ENCODE measurements at regions not wholly inside any gene's neighbourhood (a gene's known extent, or its start where the extent isn't known, plus 50 kb on each side); places are given as distances from the start of the nearest gene placed in this dataset.

DNA sequence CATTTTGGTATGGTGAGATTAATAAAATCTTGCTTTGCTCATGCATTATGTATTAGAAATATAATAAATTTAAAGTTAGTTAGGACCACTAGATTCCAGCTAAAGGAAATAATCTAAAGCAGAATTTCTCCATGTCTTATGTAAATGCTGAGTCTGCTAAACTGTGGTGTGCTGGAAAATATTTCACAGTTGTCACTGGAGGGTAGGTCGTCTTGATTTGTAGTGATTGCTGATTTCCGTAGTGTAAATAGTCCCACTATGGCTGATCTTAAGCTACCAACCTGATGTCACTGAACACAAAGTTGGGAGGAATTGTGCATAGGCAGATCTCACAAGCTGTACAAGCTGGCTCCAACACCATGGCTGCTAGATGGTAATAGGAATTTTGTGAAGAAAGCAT, 133.4 kb upstream of the NR3C2 start:
- Mint-ChIP-seq H3K27ac (ENCODE audit: unreplicated experiment) (no peak overlapping the region), H3K4me3 (ENCODE audit: unreplicated experiment) (no peak overlapping the region), H3K27me3 (ENCODE audit: unreplicated experiment) (no peaks in the 10 kb centered on the region), H3K9me3 (ENCODE audit: unreplicated experiment) (peaks cover 10% of the 10 kb centered on the region), H3K36me3 (ENCODE audit: unreplicated experiment) (no peaks in the 10 kb centered on the region), H3K4me1 (ENCODE audit: unreplicated experiment) (no peaks in the 10 kb centered on the region)
- no peak for DNase-seq (ENCODE audit: extremely low spot score, unreplicated experiment)
- TF ChIP-seq, protein P1, sequence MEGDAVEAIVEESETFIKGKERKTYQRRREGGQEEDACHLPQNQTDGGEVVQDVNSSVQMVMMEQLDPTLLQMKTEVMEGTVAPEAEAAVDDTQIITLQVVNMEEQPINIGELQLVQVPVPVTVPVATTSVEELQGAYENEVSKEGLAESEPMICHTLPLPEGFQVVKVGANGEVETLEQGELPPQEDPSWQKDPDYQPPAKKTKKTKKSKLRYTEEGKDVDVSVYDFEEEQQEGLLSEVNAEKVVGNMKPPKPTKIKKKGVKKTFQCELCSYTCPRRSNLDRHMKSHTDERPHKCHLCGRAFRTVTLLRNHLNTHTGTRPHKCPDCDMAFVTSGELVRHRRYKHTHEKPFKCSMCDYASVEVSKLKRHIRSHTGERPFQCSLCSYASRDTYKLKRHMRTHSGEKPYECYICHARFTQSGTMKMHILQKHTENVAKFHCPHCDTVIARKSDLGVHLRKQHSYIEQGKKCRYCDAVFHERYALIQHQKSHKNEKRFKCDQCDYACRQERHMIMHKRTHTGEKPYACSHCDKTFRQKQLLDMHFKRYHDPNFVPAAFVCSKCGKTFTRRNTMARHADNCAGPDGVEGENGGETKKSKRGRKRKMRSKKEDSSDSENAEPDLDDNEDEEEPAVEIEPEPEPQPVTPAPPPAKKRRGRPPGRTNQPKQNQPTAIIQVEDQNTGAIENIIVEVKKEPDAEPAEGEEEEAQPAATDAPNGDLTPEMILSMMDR (IDR thresholded peaks at IDR 0.05) = no peak

DNA sequence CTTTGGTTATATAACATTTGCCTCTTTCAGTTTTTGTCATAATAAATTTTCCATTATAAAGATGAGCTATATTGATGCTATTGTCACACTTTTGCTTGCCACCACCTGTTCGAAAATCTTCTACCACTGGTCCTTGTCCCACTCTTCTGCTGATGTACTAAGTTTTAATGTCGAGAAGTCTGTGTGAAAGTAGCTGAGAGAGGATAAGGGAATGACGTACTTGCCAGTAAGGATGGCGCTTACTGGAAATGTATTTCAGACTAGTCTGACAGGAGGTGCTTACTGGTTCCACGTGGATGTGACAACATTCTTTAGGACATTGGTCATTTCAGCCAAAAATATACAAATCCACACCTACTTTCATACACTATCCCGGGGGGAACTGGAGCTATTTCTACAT, 132.7 kb upstream of the NR3C2 start:
- no peak for DNase-seq (ENCODE audit: extremely low spot score, unreplicated experiment)
- H3K4me1 Mint-ChIP-seq (ENCODE audit: unreplicated experiment) = no peaks in the 10 kb centered on the region
- H3K27me3 Mint-ChIP-seq (ENCODE audit: unreplicated experiment) = no peaks in the 10 kb centered on the region
- no peak overlapping the region for H3K4me3 Mint-ChIP-seq (ENCODE audit: unreplicated experiment)
- H3K27ac Mint-ChIP-seq (ENCODE audit: unreplicated experiment) = no peak overlapping the region
- no peaks in the 10 kb centered on the region for H3K36me3 Mint-ChIP-seq (ENCODE audit: unreplicated experiment)
- peaks cover 10% of the 10 kb centered on the region for H3K9me3 Mint-ChIP-seq (ENCODE audit: unreplicated experiment)
- TF ChIP-seq, protein P1 (IDR thresholded peaks at IDR 0.05) = no peak

DNA sequence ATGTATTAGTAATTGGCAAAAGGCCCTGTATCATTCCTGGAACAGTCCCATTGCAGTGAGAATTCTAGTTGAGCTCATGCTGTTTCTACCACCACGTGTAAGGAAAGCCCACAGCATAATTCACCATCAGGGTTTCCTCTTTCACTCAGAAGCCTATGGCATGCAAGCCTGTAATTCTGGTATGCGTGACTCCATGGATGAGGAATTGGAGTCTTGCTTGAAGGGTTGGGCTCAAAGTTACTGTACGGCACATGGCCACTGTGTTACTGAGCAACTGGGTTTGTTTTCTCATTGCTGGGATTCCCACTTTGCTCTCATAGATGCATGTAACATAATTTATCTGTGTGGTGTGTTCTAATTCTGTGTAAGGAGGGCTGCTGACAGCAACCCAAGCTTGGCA, 132.3 kb upstream of the NR3C2 start:
- no peak overlapping the region for H3K4me3 Mint-ChIP-seq (ENCODE audit: unreplicated experiment)
- H3K27me3 Mint-ChIP-seq (ENCODE audit: unreplicated experiment) = no peaks in the 10 kb centered on the region
- no peaks in the 10 kb centered on the region for H3K4me1 Mint-ChIP-seq (ENCODE audit: unreplicated experiment)
- TF ChIP-seq, protein P1 (IDR thresholded peaks at IDR 0.05) = no peak
- no peak for DNase-seq (ENCODE audit: extremely low spot score, unreplicated experiment)
- no peaks in the 10 kb centered on the region for H3K36me3 Mint-ChIP-seq (ENCODE audit: unreplicated experiment)
- H3K27ac Mint-ChIP-seq (ENCODE audit: unreplicated experiment) = no peak overlapping the region
- peaks cover 10% of the 10 kb centered on the region for H3K9me3 Mint-ChIP-seq (ENCODE audit: unreplicated experiment)

DNA sequence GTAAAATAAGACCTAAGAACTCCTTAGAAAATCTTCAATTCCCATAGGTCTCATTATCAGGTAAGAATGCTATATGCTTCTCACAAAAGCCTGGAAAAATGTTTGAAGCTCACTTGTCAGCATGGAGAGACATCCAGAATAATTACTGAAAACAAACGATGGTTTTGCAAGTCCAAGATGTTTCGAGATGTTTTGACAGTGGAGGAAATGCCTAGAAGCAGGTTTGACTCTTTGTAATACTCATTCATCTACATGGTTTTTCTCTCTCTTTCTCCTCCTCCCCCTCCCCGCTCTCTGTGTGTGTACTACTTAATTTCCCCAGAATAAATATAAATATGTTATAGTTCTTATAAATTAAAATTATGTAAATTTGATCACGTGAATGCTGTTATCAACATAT, 131.9 kb upstream of the NR3C2 start:
- no peak for DNase-seq (ENCODE audit: extremely low spot score, unreplicated experiment)

DNA sequence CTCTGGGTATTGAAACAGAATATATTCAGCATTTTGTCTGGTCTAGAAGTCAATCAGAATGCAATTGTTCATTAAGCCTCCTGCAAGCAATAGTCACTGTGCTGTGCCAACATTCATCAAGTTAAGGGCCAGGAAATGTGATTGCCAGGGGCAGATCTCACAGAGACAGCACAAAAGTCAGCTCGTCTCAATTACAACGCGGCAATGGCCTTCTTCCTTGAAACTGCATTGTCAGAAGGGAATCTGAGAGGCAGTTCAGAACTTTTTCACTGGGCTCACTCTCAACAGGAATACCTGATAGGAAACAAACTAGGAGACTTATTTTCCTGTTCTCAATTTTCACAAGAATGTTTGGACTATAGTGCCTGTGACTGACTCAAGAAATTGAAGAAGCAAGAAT, 131.1 kb upstream of the NR3C2 start:
- DNase-seq (ENCODE audit: extremely low spot score, unreplicated experiment) = no peak
- H3K4me3 Mint-ChIP-seq (ENCODE audit: unreplicated experiment) = no peak overlapping the region
- no peaks in the 10 kb centered on the region for H3K4me1 Mint-ChIP-seq (ENCODE audit: unreplicated experiment)
- H3K27ac Mint-ChIP-seq (ENCODE audit: unreplicated experiment) = no peak overlapping the region
- TF ChIP-seq, protein P1 (IDR thresholded peaks at IDR 0.05) = no peak
- H3K36me3 Mint-ChIP-seq (ENCODE audit: unreplicated experiment) = no peaks in the 10 kb centered on the region
- H3K9me3 Mint-ChIP-seq (ENCODE audit: unreplicated experiment) = peaks cover 17% of the 10 kb centered on the region
- H3K27me3 Mint-ChIP-seq (ENCODE audit: unreplicated experiment) = no peaks in the 10 kb centered on the region

More for the DNA sequence above, 131.9 kb upstream of the NR3C2 start:
- Mint-ChIP-seq H3K4me1 (ENCODE audit: unreplicated experiment) (no peaks in the 10 kb centered on the region), H3K27me3 (ENCODE audit: unreplicated experiment) (no peaks in the 10 kb centered on the region), H3K27ac (ENCODE audit: unreplicated experiment) (no peak overlapping the region), H3K36me3 (ENCODE audit: unreplicated experiment) (no peaks in the 10 kb centered on the region), H3K9me3 (ENCODE audit: unreplicated experiment) (peaks cover 12% of the 10 kb centered on the region), H3K4me3 (ENCODE audit: unreplicated experiment) (no peak overlapping the region)
- TF ChIP-seq, protein P1 (IDR thresholded peaks at IDR 0.05) = no peak

Data from osteocyte (in vitro differentiated cells).